Smooth muscle cell (in vitro differentiated cells): ENCODE measurements at regions not wholly inside any gene's neighbourhood (a gene's known extent, or its start where the extent isn't known, plus 50 kb on each side); places are given as distances from the start of the nearest gene placed in this dataset.

Experiments
- DNase-seq: peaks from one replicate; lab custom pipeline; 2025; ENCODE audit not compliant: unreplicated experiment; lab: John Stamatoyannopoulos, UW
- H2AFZ ChIP-seq: fragments of 200-600 bp; sonication (generic); 2 replicates; pipeline ENCODE4 v1.6.0; 2016; ENCODE audit warnings: antibody characterized with exemption, low read depth, mild to moderate bottlenecking
- H3F3A ChIP-seq: fragments of 200-600 bp; sonication (generic); 2 replicates; pipeline ENCODE4 v1.6.0; 2017; ENCODE audit warnings: antibody characterized with exemption, low read depth
- H3K27ac ChIP-seq: fragments of 200-600 bp; sonication (generic); 2 replicates; pipeline ENCODE4 v1.5.1; 2016; ENCODE audit warnings: low read depth, mild to moderate bottlenecking
- H3K27me3 ChIP-seq: fragments of 200-600 bp; sonication (generic); 2 replicates; pipeline ENCODE4 v1.6.1; 2016; ENCODE audit warnings: low read depth, mild to moderate bottlenecking
- H3K36me3 ChIP-seq: fragments of 200-600 bp; sonication (generic); 2 replicates; pipeline ENCODE4 v1.5.1; 2016; ENCODE audit warnings: low read depth
- H3K4me1 ChIP-seq: fragments of 200-600 bp; sonication (generic); 2 replicates; pipeline ENCODE4 v1.5.1; 2016; ENCODE audit warnings: low read depth
- H3K4me2 ChIP-seq: fragments of 200-600 bp; sonication (generic); 2 replicates; pipeline ENCODE4 v1.6.0; 2016; ENCODE audit warnings: mild to moderate bottlenecking
- H3K4me3 ChIP-seq: fragments of 200-600 bp; sonication (generic); 2 replicates; pipeline ENCODE4 v1.5.1; 2016; ENCODE audit warnings: mild to moderate bottlenecking
- H3K79me2 ChIP-seq: fragments of 200-600 bp; sonication (generic); 2 replicates; pipeline ENCODE4 v1.6.0; 2016; ENCODE audit warnings: low read depth, mild to moderate bottlenecking
- H3K9ac ChIP-seq: fragments of 200-600 bp; sonication (generic); 2 replicates; pipeline ENCODE4 v1.6.0; 2016; ENCODE audit warnings: low read depth
- H3K9me3 ChIP-seq: fragments of 200-600 bp; sonication (generic); replicated peaks from 2 replicates; pipeline ENCODE4 v1.5.1; 2016; ENCODE audit warnings: low read depth
- H4K20me1 ChIP-seq: fragments of 200-600 bp; sonication (generic); 2 replicates; pipeline ENCODE4 v1.6.0; 2016; ENCODE audit warnings: low read depth
- WGBS: methylation state at CpG from one replicate; pipeline ENCODE4 v1.1.7; 2016; ENCODE audit warnings: low lambda C conversion rate; 5-methylcytosine and 5-hydroxymethylcytosine counted together
- TF ChIP-seq, protein P1 (sequence below): fragments of 200-600 bp; sonication (generic); IDR thresholded peaks from 2 replicates; pipeline ENCODE4 v1.5.1; 2017; ENCODE audit warnings: borderline replicate concordance, mild to moderate bottlenecking, antibody characterized with exemption; ENCODE audit not compliant: insufficient read depth, poor library complexity, severe bottlenecking

DNA sequence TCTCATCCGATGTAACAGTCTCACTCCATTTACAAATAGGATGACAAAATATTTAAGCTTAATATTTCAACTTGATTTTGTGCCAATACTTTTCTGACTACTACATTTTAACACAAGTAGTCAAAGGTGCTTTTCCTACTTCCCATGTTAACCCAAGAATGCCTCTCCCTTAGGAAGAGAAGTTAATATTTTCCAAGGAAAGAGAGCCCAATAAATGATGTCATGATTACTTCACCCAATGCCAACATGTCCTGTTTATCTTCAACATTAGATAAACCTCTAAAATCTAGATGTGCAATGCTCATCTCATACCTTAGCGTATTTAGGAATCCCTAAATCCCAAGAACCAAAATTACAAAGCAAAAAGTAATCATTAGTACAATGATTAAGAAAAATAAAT is 156.7 kb upstream of the TENT5A start:
- Histone ChIP-seq H3K4me1 (no peaks in the 10 kb centered on the region), H3K79me2 (no peaks in the 10 kb centered on the region), H3F3A (peaks cover 15% of the 10 kb centered on the region), H3K27me3 (no peaks in the 10 kb centered on the region), H3K9me3 (no peaks in the 10 kb centered on the region), H4K20me1 (no peaks in the 10 kb centered on the region), H3K27ac (peak overlapping the region; percentile 67), H3K36me3 (no peaks in the 10 kb centered on the region), H2AFZ (no peak overlapping the region), H3K4me3 (no peak overlapping the region), H3K4me2 (peak overlapping the region; percentile 42), H3K9ac (no peak overlapping the region)
- TF ChIP-seq, protein P1, sequence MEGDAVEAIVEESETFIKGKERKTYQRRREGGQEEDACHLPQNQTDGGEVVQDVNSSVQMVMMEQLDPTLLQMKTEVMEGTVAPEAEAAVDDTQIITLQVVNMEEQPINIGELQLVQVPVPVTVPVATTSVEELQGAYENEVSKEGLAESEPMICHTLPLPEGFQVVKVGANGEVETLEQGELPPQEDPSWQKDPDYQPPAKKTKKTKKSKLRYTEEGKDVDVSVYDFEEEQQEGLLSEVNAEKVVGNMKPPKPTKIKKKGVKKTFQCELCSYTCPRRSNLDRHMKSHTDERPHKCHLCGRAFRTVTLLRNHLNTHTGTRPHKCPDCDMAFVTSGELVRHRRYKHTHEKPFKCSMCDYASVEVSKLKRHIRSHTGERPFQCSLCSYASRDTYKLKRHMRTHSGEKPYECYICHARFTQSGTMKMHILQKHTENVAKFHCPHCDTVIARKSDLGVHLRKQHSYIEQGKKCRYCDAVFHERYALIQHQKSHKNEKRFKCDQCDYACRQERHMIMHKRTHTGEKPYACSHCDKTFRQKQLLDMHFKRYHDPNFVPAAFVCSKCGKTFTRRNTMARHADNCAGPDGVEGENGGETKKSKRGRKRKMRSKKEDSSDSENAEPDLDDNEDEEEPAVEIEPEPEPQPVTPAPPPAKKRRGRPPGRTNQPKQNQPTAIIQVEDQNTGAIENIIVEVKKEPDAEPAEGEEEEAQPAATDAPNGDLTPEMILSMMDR = no peak
- 75% methylated on average over 2 of the region's 2 CpGs for WGBS
- DNase-seq = no peak

DNA sequence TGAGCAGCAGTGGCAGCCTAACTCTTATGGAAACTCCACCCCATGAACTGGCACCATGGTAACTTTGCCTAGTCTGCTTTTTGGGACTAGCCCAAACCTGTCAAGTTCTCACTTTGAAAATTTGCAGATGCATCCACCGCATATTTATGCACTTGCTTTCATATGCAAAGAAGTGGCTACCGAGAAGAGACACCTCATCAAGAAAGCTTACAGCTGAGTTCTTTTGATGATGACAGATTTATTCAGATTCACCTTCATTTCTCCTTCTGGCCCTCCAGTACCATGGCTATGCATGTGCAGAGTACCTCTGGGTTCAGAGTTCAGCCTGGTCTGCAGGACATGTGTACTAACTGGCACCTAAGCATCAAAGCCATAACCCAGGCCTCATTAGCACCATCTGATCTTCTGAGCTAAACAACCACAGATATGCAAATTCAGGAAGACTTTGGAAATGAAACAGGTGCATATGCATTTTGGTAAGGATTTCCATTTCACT is 154.3 kb upstream of the TENT5A start:
- Histone ChIP-seq H3K4me2 (no peak overlapping the region), H3K4me3 (no peak overlapping the region), H3K36me3 (no peaks in the 10 kb centered on the region), H3K9ac (no peak overlapping the region), H3K27ac (no peak overlapping the region), H3K27me3 (no peaks in the 10 kb centered on the region), H4K20me1 (no peaks in the 10 kb centered on the region), H3K79me2 (no peaks in the 10 kb centered on the region), H3K9me3 (no peaks in the 10 kb centered on the region), H2AFZ (no peak overlapping the region), H3K4me1 (no peaks in the 10 kb centered on the region), H3F3A (peaks cover 15% of the 10 kb centered on the region)
- no peak for DNase-seq
- WGBS = 67% methylated on average over 2 of the region's 2 CpGs
- TF ChIP-seq, protein P1 = no peak

DNA sequence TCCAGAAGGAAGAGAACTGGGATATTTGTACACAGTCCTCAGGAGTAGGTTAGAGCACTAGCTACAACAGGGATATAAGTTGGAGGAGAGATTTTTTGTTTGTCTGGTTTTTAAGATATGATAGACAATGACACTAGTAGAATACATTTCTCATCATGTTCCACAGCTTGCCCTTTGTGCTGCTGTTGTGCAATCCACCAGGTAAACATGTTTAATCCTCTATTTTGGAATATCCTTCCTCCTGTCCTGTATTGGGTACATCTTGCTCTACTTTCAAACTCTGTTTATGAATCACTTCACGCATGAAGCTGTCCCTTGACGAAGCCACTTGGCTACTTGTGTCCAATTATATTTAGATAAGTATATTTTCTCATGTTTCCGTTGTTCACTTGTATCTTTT is 153.6 kb upstream of the TENT5A start:
- TF ChIP-seq, protein P1 = no peak
- Histone ChIP-seq H2AFZ (no peak overlapping the region), H3K79me2 (no peaks in the 10 kb centered on the region), H3F3A (peaks cover 15% of the 10 kb centered on the region), H3K9ac (no peak overlapping the region), H4K20me1 (no peaks in the 10 kb centered on the region), H3K9me3 (no peaks in the 10 kb centered on the region), H3K27ac (no peak overlapping the region), H3K4me2 (no peak overlapping the region), H3K4me3 (no peak overlapping the region), H3K36me3 (no peaks in the 10 kb centered on the region), H3K27me3 (no peaks in the 10 kb centered on the region), H3K4me1 (no peaks in the 10 kb centered on the region)
- no peak for DNase-seq
- WGBS = 91% methylated on average over 3 of the region's 3 CpGs

DNA sequence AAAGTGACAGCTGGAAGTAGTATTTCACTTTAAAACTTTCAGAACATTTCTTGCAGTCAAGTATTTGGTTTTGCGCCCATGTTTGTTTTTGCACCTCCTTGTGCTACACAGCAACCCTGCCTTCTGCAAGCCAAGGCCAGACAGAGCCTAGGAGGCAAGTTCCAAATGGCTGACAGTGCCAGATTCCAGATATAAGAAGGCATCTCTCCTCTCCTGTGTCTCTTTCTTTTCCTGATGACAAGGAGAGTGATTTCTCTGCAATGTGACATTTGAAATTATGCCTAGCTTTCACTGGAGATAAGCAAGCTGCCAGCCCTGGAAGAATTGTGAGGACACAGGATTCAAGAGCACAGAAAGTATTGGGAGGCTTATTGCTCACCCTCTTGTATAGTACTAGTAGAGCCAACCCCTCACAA is 149.1 kb upstream of the TENT5A start:
- Histone ChIP-seq H3K36me3 (no peaks in the 10 kb centered on the region), H3K9ac (no peak overlapping the region), H2AFZ (peak overlapping the region; percentile 75), H3K27me3 (no peaks in the 10 kb centered on the region), H3K4me2 (no peak overlapping the region), H4K20me1 (no peaks in the 10 kb centered on the region), H3K4me3 (no peak overlapping the region), H3F3A (peaks cover 3% of the 10 kb centered on the region), H3K79me2 (no peaks in the 10 kb centered on the region), H3K9me3 (no peaks in the 10 kb centered on the region), H3K27ac (peak overlapping the region; percentile 1), H3K4me1 (peaks cover 6% of the 10 kb centered on the region)
- 87% methylated on average over 1 of the region's 1 CpG for WGBS
- TF ChIP-seq, protein P1 = no peak
- DNase-seq = no peak
